ENCODE measurements at regions not wholly inside any gene's neighbourhood (a gene's known extent, or its start where the extent isn't known, plus 50 kb on each side); places are given as distances from the start of the nearest gene placed in this dataset.

DNA sequence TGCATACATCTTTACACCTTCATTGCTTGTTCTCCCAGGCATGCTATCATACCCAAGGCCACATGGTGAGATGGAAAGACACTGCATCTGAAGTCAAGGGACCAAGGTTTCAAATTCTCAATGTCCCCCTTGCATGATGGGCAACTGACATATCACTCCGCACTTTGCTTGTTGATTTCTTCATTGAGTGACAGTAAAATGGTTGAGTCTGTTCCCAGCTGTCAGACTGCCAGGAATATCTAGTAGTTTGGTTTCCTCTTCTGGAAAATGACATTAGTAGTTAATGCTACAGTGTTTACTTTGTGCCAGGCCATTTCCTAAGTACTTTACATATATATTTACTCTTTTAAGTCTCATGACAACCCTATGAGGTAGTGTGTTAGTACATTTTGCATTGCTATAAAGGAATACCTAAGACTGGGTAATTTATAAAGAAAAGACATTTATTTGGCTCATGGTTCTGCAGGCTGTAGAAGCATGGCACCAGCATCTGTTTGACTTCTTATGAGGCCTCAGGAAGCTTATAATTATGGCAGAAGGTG is 114.4 kb downstream of the PCSK1 start:
- Histone ChIP-seq H3K36me3 (replicated peaks in 1 of 2; ENCODE audit: control insufficient read depth in 1 of 2, insufficient read depth in 2 of 2, low read length in 1 of 2) (no peaks in the 10 kb centered on the region), H3K9me2 (no peaks in the 10 kb centered on the region), H4K20me1 (ENCODE audit: insufficient read depth) (no peaks in the 10 kb centered on the region), H3F3A (replicated peaks; ENCODE audit: insufficient read depth) (peaks cover 8% of the 10 kb centered on the region), H3K4me1 (ENCODE audit: control insufficient read depth in 1 of 2, insufficient read depth in 2 of 2, low read depth in 1 of 2, low read length in 1 of 2) (peaks cover 0 to 19% of the 10 kb centered on the region in 2 experiments), H3K27ac (ENCODE audit: low read depth in 2 of 2, low read length in 1 of 2) (no peak overlapping the region), H2AFZ (ENCODE audit: low read depth) (no peak overlapping the region), H3K27me3 (ENCODE audit: insufficient read depth) (no peaks in the 10 kb centered on the region), H3K9ac (no peak overlapping the region), H3K4me3 (ENCODE audit: low read depth in 2 of 2, low read length in 1 of 2) (no peak overlapping the region), H3K9me3 (no peaks in the 10 kb centered on the region), H3K4me2 (no peak overlapping the region), H3K79me2 (ENCODE audit: insufficient read depth) (no peaks in the 10 kb centered on the region)
- TF ChIP-seq, protein P1, sequence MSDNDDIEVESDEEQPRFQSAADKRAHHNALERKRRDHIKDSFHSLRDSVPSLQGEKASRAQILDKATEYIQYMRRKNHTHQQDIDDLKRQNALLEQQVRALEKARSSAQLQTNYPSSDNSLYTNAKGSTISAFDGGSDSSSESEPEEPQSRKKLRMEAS (IDR thresholded peaks at IDR 0.05; ENCODE audit: low read depth), result no peak
- TF ChIP-seq NRF1 (IDR thresholded peaks at IDR 0.05; ENCODE audit: low read depth, low read length) (no peak), CHD2 (IDR thresholded peaks at IDR 0.05; ENCODE audit: low read length, partially characterized antibody) (no peak), NFIC (IDR thresholded peaks at IDR 0.05; ENCODE audit: borderline replicate concordance) (no peak), POLR2AphosphoS5 (IDR thresholded peaks at IDR 0.05; ENCODE audit: low read depth, low read length) (no peak), TCF12 (IDR thresholded peaks at IDR 0.05) (no peak), EZH2phosphoT487 (IDR thresholded peaks at IDR 0.05; ENCODE audit: borderline replicate concordance, low read depth) (no peak), EP300 (IDR thresholded peaks at IDR 0.05; ENCODE audit: borderline replicate concordance in 1 of 2, low read depth in 1 of 2, low read length in 1 of 2) (no peak), FOXM1 (IDR thresholded peaks at IDR 0.05; ENCODE audit: low read depth) (no peak), GATA2 (CRISPR knock-in tag; IDR thresholded peaks at IDR 0.05) (no peak), RFX5 (IDR thresholded peaks at IDR 0.05; ENCODE audit: low read length) (no peak), YY1 (IDR thresholded peaks at IDR 0.05; ENCODE audit: low read depth) (no peak), MXI1 (IDR thresholded peaks at IDR 0.05; ENCODE audit: low read depth, low read length) (no peak), JUND (IDR thresholded peaks at IDR 0.05) (no peak)
- TF ChIP-seq, protein P2, sequence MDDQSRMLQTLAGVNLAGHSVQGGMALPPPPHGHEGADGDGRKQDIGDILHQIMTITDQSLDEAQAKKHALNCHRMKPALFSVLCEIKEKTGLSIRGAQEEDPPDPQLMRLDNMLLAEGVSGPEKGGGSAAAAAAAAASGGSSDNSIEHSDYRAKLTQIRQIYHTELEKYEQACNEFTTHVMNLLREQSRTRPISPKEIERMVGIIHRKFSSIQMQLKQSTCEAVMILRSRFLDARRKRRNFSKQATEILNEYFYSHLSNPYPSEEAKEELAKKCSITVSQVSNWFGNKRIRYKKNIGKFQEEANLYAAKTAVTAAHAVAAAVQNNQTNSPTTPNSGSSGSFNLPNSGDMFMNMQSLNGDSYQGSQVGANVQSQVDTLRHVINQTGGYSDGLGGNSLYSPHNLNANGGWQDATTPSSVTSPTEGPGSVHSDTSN (IDR thresholded peaks at IDR 0.05), result no peak
- TF ChIP-seq, protein P3, sequence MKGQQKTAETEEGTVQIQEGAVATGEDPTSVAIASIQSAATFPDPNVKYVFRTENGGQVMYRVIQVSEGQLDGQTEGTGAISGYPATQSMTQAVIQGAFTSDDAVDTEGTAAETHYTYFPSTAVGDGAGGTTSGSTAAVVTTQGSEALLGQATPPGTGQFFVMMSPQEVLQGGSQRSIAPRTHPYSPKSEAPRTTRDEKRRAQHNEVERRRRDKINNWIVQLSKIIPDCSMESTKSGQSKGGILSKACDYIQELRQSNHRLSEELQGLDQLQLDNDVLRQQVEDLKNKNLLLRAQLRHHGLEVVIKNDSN (IDR thresholded peaks at IDR 0.05; ENCODE audit: borderline replicate concordance, low read depth), result no peak
- TF ChIP-seq, protein P4, sequence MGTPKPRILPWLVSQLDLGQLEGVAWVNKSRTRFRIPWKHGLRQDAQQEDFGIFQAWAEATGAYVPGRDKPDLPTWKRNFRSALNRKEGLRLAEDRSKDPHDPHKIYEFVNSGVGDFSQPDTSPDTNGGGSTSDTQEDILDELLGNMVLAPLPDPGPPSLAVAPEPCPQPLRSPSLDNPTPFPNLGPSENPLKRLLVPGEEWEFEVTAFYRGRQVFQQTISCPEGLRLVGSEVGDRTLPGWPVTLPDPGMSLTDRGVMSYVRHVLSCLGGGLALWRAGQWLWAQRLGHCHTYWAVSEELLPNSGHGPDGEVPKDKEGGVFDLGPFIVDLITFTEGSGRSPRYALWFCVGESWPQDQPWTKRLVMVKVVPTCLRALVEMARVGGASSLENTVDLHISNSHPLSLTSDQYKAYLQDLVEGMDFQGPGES (IDR thresholded peaks at IDR 0.05; ENCODE audit: low read depth, low read length), result no peak
- TF ChIP-seq, protein P5, sequence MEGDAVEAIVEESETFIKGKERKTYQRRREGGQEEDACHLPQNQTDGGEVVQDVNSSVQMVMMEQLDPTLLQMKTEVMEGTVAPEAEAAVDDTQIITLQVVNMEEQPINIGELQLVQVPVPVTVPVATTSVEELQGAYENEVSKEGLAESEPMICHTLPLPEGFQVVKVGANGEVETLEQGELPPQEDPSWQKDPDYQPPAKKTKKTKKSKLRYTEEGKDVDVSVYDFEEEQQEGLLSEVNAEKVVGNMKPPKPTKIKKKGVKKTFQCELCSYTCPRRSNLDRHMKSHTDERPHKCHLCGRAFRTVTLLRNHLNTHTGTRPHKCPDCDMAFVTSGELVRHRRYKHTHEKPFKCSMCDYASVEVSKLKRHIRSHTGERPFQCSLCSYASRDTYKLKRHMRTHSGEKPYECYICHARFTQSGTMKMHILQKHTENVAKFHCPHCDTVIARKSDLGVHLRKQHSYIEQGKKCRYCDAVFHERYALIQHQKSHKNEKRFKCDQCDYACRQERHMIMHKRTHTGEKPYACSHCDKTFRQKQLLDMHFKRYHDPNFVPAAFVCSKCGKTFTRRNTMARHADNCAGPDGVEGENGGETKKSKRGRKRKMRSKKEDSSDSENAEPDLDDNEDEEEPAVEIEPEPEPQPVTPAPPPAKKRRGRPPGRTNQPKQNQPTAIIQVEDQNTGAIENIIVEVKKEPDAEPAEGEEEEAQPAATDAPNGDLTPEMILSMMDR (IDR thresholded peaks at IDR 0.05), result no peak
- TF ChIP-seq, protein P6, sequence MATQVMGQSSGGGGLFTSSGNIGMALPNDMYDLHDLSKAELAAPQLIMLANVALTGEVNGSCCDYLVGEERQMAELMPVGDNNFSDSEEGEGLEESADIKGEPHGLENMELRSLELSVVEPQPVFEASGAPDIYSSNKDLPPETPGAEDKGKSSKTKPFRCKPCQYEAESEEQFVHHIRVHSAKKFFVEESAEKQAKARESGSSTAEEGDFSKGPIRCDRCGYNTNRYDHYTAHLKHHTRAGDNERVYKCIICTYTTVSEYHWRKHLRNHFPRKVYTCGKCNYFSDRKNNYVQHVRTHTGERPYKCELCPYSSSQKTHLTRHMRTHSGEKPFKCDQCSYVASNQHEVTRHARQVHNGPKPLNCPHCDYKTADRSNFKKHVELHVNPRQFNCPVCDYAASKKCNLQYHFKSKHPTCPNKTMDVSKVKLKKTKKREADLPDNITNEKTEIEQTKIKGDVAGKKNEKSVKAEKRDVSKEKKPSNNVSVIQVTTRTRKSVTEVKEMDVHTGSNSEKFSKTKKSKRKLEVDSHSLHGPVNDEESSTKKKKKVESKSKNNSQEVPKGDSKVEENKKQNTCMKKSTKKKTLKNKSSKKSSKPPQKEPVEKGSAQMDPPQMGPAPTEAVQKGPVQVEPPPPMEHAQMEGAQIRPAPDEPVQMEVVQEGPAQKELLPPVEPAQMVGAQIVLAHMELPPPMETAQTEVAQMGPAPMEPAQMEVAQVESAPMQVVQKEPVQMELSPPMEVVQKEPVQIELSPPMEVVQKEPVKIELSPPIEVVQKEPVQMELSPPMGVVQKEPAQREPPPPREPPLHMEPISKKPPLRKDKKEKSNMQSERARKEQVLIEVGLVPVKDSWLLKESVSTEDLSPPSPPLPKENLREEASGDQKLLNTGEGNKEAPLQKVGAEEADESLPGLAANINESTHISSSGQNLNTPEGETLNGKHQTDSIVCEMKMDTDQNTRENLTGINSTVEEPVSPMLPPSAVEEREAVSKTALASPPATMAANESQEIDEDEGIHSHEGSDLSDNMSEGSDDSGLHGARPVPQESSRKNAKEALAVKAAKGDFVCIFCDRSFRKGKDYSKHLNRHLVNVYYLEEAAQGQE (IDR thresholded peaks at IDR 0.05; ENCODE audit: low read depth, low read length), result no peak
- WGBS (ENCODE audit: low lambda C conversion rate), result 86% methylated on average over 1 of the region's 1 CpG
- ChIA-PET CTCF (interaction anchor here (1.1 to 2.0 kb wide), 3 partner anchors 9 to 357 kb away, joined by 4 to 9 read pairs (median 4); partner anchors contain the start of gene ELL2), POLR2A (no interaction called here)
- DNase-seq, result no peak

Data from SK-N-SH (cell line).